GM12875 (cell line): ENCODE measurements at regions not wholly inside any gene's neighbourhood (a gene's known extent, or its start where the extent isn't known, plus 50 kb on each side); places are given as distances from the start of the nearest gene placed in this dataset.

Experiments used
- H3K4me3 ChIP-seq: one replicate; pipeline ENCODE4 v1.5.1; 2011; ENCODE audit warnings: low read depth, low read length, control low read depth
- CTCF ChIP-seq: IDR thresholded peaks from 2 replicates; pipeline ENCODE4 v1.5.1; 2011; ENCODE audit warnings: low read depth, mild to moderate bottlenecking, control low read depth, inconsistent platforms, low read length, moderate library complexity, borderline replicate concordance; ENCODE audit not compliant: insufficient read depth

DNA sequence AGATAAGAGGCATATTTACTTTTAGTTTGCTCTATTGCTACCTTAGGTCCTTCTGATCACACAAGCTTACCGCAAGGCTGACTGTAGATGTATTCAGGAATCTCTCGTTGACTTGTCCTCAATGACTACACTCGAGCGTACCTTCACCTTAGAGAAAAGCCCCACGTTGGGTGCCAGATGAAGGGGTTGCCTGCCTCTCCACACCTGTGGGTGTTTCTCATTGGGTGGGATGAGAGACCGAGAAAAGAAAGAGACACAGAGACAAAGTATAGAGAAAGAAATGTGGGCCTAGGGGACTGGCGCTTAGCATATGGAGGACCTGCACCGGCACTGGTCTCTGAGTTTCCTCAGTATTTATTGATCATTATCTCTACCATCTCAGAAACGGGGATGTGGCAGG is 51.8 kb downstream of the ASCL4 start:
- no peak overlapping the region for H3K4me3 ChIP-seq
- TF ChIP-seq CTCF = no peak

GRCh38 chr12:107829271-107829670 is 54.8 kb downstream of the ASCL4 start:
- H3K4me3 ChIP-seq = no peak overlapping the region
- no peak for TF ChIP-seq CTCF

DNA sequence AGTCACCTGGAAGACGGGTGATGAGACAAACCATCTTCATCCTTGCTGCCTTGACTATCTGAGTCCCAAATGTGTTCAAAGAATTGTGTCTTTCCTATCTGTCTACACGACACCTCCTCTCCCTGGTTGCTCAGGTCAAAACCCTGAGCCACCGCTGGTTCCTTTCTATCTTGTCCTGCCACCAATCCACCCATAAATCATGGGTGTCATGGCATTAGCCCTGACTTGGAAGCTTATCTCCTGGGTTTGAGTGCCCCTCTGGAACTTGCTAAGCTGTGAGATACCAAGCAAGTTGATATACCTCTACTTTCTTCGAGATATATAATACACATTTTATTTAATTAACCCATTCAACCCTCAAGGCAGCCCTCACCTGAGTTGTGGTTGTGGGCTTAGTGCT is 57.9 kb downstream of the ASCL4 start:
- no peak overlapping the region for H3K4me3 ChIP-seq
- TF ChIP-seq CTCF = no peak

DNA sequence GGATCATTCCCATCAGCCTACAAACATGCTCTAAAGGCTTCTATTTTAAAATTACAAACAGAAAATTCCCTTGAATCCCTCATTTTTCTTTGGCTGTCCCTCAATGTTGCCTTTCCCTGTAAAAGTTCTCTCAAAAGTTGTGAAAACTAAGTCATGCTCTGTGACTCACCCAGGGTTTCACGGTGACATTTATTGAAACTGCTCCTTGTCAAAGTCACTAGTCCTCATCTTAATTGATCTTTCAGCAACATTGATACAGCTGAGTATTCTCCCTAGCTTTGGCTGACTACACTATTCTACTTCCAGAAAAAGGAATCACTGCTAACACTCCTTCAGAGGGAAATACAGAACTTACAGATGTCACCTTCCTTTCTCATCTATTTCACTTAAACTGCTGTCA is 65.7 kb downstream of the ASCL4 start:
- no peak overlapping the region for H3K4me3 ChIP-seq
- TF ChIP-seq CTCF = no peak

DNA sequence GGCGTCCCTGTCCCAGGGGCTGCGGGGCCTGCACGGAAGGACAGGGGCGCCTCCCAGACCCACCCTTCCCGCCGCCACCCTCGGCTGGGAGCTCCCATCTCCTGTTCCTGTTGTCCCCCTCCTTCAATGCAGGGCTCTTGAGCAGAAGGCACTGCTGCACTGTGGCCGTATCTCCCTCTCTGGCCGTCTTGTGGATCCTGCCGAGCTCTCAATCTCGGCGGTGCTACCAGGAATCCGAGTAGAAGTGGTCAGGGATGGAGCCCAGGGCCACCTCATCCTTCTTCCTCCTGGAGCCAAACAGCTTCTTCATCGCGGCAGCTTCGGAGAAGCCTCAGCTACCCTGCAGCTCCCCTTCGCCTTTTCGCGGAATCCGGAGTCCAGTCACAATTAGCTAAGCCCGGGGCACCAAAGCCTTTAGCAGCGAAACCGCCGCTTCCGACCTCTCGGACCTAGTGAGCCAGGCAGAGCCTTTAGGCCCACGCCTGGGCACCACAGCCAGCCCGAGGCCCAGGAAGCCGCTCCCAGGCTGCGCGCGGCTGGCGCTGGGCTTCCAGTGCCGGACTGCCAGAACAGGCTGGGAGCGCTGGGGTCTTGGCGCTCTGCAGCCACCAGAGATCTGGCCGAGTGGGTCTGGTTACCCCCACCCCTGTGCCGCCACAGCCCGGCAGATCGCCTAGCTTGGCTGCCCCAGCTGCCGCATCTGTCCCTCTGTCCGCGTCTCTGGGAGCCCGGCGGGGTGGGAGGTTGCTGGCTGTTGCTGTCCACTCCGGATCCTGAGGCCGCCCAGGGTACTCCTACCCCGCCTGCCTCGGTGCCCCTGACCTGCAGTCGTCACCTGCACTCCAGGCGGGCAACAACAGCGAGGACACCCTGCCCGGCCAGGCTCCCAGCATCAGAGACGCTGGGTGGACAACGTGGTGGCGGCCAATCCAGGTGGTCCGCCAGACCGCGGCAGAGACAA is 69.1 kb downstream of the ASCL4 start:
- H3K4me3 ChIP-seq = no peak overlapping the region
- TF ChIP-seq CTCF = no peak

DNA sequence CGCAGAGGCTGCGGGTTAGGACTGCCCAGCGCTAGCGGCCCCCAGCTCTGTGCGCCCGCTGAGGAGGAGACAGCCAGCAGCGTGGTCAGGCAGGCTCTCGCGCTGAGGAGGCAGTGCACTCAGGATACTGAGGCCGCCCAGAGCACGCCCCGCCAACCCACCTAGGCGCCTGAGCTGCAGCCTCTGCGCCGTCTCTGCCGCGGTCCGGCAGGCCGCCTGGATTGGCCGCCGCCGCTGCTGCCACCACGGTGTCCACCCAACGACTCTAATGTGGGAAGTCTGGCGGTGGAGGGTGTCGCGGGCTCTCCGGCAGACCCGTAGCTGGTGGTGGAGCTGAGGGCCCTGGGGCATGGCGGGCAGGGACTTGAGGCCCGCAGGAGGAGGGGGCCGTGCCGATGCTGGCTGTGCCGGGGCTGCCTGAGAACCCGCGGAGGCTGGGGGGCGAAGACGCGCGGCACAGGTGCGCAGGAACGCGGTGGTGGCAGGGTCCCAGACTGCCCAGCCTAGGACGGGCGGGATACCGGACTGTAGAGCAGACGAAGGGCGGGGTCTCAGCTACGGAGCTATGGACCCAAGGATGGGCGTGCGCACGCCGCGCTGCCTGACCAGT is 69.9 kb downstream of the ASCL4 start:
- no peak overlapping the region for H3K4me3 ChIP-seq
- no peak for TF ChIP-seq CTCF
